Pancreas (tissue), 10 donors: ENCODE measurements at regions not wholly inside any gene's neighbourhood (a gene's known extent, or its start where the extent isn't known, plus 50 kb on each side); places are given as distances from the start of the nearest gene placed in this dataset.

Experiments
- ATAC-seq, 4 donors: fragments of 200-7000 bp; cut with Tn5 transposase; one replicate each; pipeline versions ENCODE4 v1.8.0 to v1.9.1; 2020; ENCODE audit warnings: mild to moderate bottlenecking in 4 of 4, moderate library complexity in 4 of 4
- DNase-seq, 6 donors: peaks; one replicate each; pipeline ENCODE4 v3.0.0-alpha.2; 2020
- FAIRE-seq: peaks from 2 replicates; lab custom pipeline; 2012; peaks lifted over from hg19 to GRCh38; lab: Jason Lieb, UNC
- H3K27ac ChIP-seq, 4 donors: fragments of 200-600 bp; sonication (generic); 1 replicate in 3 of 4; 2 replicates in 1 of 4; pipeline versions ENCODE4 v1.5.0 to v1.8.0; 2020
- H3K27me3 ChIP-seq, 4 donors: fragments of 200-600 bp; one replicate each; pipeline ENCODE4 v1.8.0; 2021
- H3K36me3 ChIP-seq, 3 donors: fragments of 200-600 bp; sonication (generic) in 1 of 3; one replicate each; pipeline versions ENCODE4 v1.5.0 to v1.8.0; 2020 to 2021
- H3K4me1 ChIP-seq, 3 donors: fragments of 200-600 bp; one replicate each; pipeline ENCODE4 v1.8.0; 2021
- H3K4me3 ChIP-seq, 4 donors: fragments of 200-600 bp; sonication (generic) in 2 of 4; one replicate each; pipeline versions ENCODE4 v1.5.0 to v1.8.0; 2020 to 2021
- H3K9me3 ChIP-seq, 4 donors: fragments of 200-600 bp; one replicate each; pipeline ENCODE4 v1.8.0; 2021
- WGBS, 2 donors: extraction: QIAGEN DNeasy Blood & Tissue Kit; methylation state at CpG; one replicate each; pipeline ENCODE4 v1.1.7; 2013; 5-methylcytosine and 5-hydroxymethylcytosine counted together
- intact Hi-C, 3 donors: fragments of 100-400 bp; cut with DNase I; formaldehyde crosslinking; loops; one replicate each; pipeline versions ENCODE4 v1.11.1 to v1.14.2; 2022
- TF ChIP-seq, protein P1 (sequence below), 4 donors: fragments of 200-600 bp; sonication (generic) in 3 of 4; IDR thresholded peaks; one replicate each; pipeline versions ENCODE4 v1.5.0 to v1.8.0; 2021; ENCODE audit warnings: antibody characterized with exemption in 4 of 4
- donor health status: healthy with polysubstance abuse.
- donor health status: DM: no; HTN: no; CAD: no; lungs with moderate emphysema.
- donor health status: DM: no; HTN: no; CAD: no.
- donor health status: control.
- donor health status: control.
- donor health status: Bipolar disorder and iron deficiency.
- donor health status: DM: yes; HTN: yes; CAD: no.
- donor health status: DM: no; HTN: no; CAD: no.
- donor health status: DM: no; HTN: no; CAD: no.
- donor health status: DM: yes; HTN: yes; CAD: no.

DNA sequence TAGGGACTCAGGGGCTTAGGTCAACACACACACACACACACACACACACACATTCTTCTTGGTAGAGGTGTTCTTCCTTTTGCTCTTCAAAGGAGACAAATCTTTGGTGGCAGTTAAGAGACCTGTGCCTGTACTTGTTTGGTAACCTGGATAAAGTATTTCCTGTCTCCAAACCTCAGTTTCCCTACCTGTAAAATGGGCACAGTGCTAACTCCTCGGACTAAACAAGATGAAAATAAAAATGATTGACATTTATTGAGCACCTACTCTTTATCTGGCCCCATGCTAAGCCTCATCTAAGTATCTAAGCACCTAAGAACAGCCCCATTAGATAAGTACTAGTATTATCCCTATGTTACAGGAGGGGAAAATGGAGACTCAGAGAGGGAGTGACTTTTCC lies 220.8 kb upstream of the MYL2 start:
- no peak overlapping the region for H3K27ac ChIP-seq
- FAIRE-seq (no peak), ATAC-seq (no peak), DNase-seq (no peak)
- no peak overlapping the region for H3K4me3 ChIP-seq
- no peaks in the 10 kb centered on the region for H3K9me3 ChIP-seq
- intact Hi-C loops: no loop called here
- TF ChIP-seq, protein P1, sequence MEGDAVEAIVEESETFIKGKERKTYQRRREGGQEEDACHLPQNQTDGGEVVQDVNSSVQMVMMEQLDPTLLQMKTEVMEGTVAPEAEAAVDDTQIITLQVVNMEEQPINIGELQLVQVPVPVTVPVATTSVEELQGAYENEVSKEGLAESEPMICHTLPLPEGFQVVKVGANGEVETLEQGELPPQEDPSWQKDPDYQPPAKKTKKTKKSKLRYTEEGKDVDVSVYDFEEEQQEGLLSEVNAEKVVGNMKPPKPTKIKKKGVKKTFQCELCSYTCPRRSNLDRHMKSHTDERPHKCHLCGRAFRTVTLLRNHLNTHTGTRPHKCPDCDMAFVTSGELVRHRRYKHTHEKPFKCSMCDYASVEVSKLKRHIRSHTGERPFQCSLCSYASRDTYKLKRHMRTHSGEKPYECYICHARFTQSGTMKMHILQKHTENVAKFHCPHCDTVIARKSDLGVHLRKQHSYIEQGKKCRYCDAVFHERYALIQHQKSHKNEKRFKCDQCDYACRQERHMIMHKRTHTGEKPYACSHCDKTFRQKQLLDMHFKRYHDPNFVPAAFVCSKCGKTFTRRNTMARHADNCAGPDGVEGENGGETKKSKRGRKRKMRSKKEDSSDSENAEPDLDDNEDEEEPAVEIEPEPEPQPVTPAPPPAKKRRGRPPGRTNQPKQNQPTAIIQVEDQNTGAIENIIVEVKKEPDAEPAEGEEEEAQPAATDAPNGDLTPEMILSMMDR (IDR thresholded peaks at IDR 0.05): no peak
- no peaks in the 10 kb centered on the region for H3K27me3 ChIP-seq
- H3K4me1 ChIP-seq: no peaks in the 10 kb centered on the region
- WGBS, 2 donors: 51 to 63% methylated on average over 1 of the region's 1 CpG
- H3K36me3 ChIP-seq: no peaks in the 10 kb centered on the region

DNA sequence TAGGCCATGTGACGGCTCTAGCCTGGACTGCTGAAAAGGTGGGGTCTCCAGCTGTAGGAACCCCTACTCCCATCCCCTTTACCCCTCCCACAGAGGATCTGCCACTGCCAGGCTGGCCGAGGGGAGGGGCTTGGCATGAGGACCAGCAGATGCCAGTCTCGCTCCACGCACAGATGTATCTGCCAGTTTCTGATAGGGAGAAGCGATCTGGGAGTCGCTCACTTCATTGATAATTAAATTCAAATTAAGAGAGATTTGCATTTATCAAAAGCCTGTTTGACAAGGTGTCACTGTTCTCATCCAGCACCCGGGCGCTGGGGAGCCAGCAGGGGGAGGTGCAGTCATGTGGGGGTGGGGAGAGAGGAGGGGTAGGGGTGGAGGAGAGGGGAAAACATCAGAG lies 217.6 kb upstream of the MYL2 start:
- 30 to 36% methylated on average over 8 of the region's 8 CpGs for WGBS, 2 donors
- ATAC-seq: no peak
- intact Hi-C loops: no loop called here
- Histone ChIP-seq H3K4me3 (no peak overlapping the region), H3K27ac (no peak overlapping the region), H3K4me1 (no peaks in the 10 kb centered on the region), H3K27me3 (no peaks in the 10 kb centered on the region), H3K9me3 (no peaks in the 10 kb centered on the region), H3K36me3 (no peaks in the 10 kb centered on the region)
- TF ChIP-seq, protein P1 (IDR thresholded peaks at IDR 0.05): no peak
- no peak for DNase-seq
- no peak for FAIRE-seq

DNA sequence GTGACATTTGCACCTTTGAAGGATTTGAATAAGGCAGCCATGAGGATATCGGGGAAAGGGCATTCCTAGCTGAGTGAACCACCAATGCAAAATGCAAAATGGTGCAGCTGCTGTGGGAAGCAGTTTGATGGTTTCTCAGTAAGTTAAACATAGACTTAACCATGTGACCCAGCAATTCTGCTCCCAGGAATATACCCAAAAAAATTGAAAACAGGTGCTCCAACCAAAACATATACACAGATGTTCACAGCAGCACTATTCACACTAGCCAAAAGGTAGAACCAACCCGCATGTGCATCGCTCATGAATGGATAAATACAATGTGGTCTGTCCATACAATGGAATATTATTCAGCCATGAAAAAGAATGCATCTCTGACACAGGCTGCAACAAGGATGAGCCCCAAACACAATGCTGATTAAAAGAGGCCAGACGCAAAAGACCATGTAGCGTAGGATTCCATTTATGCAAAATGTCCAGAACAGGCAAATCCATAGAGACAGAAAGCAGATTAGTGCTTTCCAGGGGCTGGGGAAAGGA lies 215.0 kb upstream of the MYL2 start:
- no peak for ATAC-seq
- DNase-seq: no peak

DNA sequence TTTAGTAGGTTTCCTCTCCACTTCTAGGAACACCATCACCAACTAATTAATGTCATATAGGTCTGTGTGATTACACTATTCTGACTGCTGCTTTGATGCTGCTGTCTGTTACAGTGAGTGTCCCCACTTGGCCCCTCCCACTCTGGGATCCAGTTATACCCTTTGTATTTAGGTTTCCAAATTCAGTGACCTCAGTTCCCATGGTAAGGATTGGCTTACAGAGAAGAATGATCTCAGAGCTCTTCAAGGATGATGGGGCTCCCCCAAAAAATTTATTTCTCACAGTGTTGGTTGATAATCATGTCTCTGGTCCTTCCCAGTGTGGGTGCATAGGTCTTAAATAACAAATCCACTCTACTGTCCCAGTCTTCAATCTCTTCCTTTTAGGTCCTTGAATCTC lies 210.0 kb upstream of the MYL2 start:
- no peak for ATAC-seq
- TF ChIP-seq, protein P1 (IDR thresholded peaks at IDR 0.05): no peak

More for the DNA sequence above, 215.0 kb upstream of the MYL2 start:
- Histone ChIP-seq H3K27me3 (no peaks in the 10 kb centered on the region), H3K9me3 (no peaks in the 10 kb centered on the region), H3K4me1 (no peaks in the 10 kb centered on the region), H3K36me3 (no peaks in the 10 kb centered on the region), H3K27ac (no peak overlapping the region), H3K4me3 (no peak overlapping the region)
- TF ChIP-seq, protein P1 (IDR thresholded peaks at IDR 0.05): no peak
- 96 to 99% methylated on average over 5 of the region's 5 CpGs for WGBS, 2 donors
- intact Hi-C loops: no loop called here
- FAIRE-seq: no peak

DNA sequence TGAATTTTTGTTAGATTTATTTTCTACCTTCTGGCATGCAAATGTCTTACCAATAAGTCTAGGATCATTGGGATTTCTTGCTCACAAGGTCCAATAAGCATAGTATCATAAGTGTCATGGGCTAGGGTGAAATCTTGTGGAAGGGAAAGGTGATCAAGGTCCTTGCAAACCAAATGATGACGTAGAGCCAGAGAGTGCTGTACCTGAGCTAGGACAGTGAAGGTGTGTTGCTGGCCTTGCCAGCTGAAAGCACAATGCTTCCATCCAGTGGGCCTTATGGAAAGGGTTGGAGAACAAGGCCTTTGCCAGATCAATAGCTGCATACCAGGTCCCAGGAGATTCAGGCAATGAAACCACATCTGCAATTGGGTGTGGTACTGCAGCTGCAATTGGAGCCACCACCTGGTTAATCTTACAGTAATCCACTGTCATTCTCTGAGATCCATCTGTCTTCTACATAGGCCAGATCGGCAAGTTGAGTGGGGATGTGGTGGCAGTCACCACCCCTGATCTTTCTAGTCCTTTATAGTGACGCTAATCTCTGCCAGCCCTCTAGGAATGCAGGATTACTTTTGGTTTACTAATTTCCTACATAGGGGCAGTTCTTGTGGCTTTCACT lies 208.9 kb upstream of the MYL2 start:
- Histone ChIP-seq H3K4me1 (no peaks in the 10 kb centered on the region), H3K4me3 (no peak overlapping the region), H3K27ac (no peak overlapping the region), H3K27me3 (no peaks in the 10 kb centered on the region), H3K36me3 (no peaks in the 10 kb centered on the region), H3K9me3 (no peaks in the 10 kb centered on the region)
- FAIRE-seq (no peak), DNase-seq (no peak), ATAC-seq (no peak)
- intact Hi-C loops: no loop called here
- 75 to 81% methylated on average over 3 of the region's 3 CpGs for WGBS, 2 donors
- TF ChIP-seq, protein P1 (IDR thresholded peaks at IDR 0.05): no peak

More for the DNA sequence above, 210.0 kb upstream of the MYL2 start:
- DNase-seq (no peak), FAIRE-seq (no peak)
- Histone ChIP-seq H3K4me3 (no peak overlapping the region), H3K4me1 (no peaks in the 10 kb centered on the region), H3K27me3 (no peaks in the 10 kb centered on the region), H3K36me3 (no peaks in the 10 kb centered on the region), H3K27ac (no peak overlapping the region), H3K9me3 (no peaks in the 10 kb centered on the region)
- intact Hi-C loops: no loop called here
